ENCODE measurements at regions not wholly inside any gene's neighbourhood (a gene's known extent, or its start where the extent isn't known, plus 50 kb on each side); places are given as distances from the start of the nearest gene placed in this dataset.

DNA sequence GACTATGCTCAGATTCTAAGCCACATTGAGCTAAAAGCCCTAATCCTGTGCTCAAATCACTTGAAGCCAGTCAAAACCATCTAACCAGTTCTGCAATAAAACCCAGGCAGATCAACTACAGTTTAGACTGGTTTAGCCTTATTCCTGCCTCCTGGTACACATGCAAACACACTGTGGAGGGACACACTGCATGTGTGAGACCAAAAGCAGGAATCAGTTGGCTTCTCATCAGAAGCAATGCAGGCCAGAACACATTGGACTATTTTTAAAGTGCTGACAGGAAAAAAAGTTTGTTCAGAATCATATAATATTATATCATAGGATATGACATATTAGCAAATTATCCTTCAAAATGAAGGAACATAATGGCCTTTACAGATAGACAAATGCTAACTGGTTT lies 52.5 kb upstream of the NT5C1B start:
- TF ChIP-seq, protein P1, sequence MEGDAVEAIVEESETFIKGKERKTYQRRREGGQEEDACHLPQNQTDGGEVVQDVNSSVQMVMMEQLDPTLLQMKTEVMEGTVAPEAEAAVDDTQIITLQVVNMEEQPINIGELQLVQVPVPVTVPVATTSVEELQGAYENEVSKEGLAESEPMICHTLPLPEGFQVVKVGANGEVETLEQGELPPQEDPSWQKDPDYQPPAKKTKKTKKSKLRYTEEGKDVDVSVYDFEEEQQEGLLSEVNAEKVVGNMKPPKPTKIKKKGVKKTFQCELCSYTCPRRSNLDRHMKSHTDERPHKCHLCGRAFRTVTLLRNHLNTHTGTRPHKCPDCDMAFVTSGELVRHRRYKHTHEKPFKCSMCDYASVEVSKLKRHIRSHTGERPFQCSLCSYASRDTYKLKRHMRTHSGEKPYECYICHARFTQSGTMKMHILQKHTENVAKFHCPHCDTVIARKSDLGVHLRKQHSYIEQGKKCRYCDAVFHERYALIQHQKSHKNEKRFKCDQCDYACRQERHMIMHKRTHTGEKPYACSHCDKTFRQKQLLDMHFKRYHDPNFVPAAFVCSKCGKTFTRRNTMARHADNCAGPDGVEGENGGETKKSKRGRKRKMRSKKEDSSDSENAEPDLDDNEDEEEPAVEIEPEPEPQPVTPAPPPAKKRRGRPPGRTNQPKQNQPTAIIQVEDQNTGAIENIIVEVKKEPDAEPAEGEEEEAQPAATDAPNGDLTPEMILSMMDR (IDR thresholded peaks at IDR 0.05), result no peak
- DNase-seq (ENCODE audit: low spot score), result no peak
- Mint-ChIP-seq H3K4me1 (ENCODE audit: low read depth) (peaks cover 4% of the 10 kb centered on the region), H3K36me3 (ENCODE audit: low read depth) (peaks cover 3% of the 10 kb centered on the region), H3K9me3 (ENCODE audit: low read depth) (peaks cover 17% of the 10 kb centered on the region), H3K4me3 (ENCODE audit: unreplicated experiment) (no peak overlapping the region), H3K27ac (ENCODE audit: unreplicated experiment) (no peak overlapping the region), H3K27me3 (ENCODE audit: low read depth) (no peaks in the 10 kb centered on the region)

DNA sequence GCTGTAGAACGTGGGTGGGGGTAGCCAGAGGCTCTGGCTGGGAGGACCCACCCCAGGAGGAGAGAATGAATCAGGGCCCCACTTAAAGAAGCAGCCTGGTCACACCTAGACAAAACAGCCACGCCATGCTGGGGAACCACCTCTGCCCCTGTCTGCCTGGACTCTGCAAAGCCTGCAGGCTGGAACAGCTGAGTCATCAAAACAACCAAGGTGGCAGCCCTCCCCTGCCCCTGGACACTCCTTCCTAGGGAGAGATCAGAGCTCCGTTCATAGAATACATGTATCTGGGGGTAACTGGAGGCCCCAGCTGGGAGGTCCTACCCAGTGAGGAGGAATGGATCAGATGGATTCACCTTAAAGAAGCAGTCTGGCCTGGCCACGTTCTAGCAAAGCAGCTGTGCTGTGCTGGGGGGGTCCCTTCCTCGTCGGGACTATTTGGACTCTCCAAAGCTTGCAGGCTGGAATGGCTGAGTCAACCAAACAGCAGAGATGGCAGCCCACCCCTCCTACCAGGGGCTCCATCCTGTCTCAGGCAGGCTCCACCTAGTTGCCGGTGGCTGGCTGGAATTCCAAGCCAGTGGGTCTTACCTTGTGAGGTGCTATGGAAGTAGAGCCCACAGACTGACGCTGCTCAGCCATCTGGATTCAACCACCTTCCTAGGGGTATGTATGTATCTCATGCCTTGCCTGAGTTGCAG lies 50.5 kb upstream of the NT5C1B start:
- Mint-ChIP-seq H3K9me3 (ENCODE audit: low read depth) (peaks cover 29% of the 10 kb centered on the region), H3K4me3 (ENCODE audit: unreplicated experiment) (no peak overlapping the region), H3K27ac (ENCODE audit: unreplicated experiment) (no peak overlapping the region), H3K36me3 (ENCODE audit: low read depth) (peaks cover 16% of the 10 kb centered on the region), H3K27me3 (ENCODE audit: low read depth) (no peaks in the 10 kb centered on the region), H3K4me1 (ENCODE audit: low read depth) (peaks cover 4% of the 10 kb centered on the region)
- peak; percentile 67 for DNase-seq (ENCODE audit: low spot score)
- TF ChIP-seq, protein P1 (IDR thresholded peaks at IDR 0.05), result no peak
